Keratinocyte (primary cell): ENCODE measurements at regions not wholly inside any gene's neighbourhood (a gene's known extent, or its start where the extent isn't known, plus 50 kb on each side); places are given as distances from the start of the nearest gene placed in this dataset.

Experiments
- DNase-seq: peaks from one replicate; pipeline ENCODE4 v3.0.0-alpha.2; 2011; ENCODE audit warnings: low read depth, missing footprints, low spot score
- FAIRE-seq: peaks from 2 replicates; lab custom pipeline; 2011; peaks lifted over from hg19 to GRCh38; lab: Jason Lieb, UNC
- H2AFZ ChIP-seq: 2 replicates; pipeline ENCODE4 v1.6.0; 2012; ENCODE audit warnings: low read length, control low read depth, inconsistent platforms; ENCODE audit not compliant: control insufficient read depth
- H3K27ac ChIP-seq: 2 replicates; pipeline ENCODE4 v1.5.1; 2011; ENCODE audit warnings: low read length; ENCODE audit not compliant: control insufficient read depth, insufficient read depth
- H3K27me3 ChIP-seq: 3 replicates; pipeline ENCODE4 v1.6.0; 2011; ENCODE audit warnings: low read length; ENCODE audit not compliant: control insufficient read depth, insufficient read depth; ENCODE audit errors: extremely low read depth
- H3K36me3 ChIP-seq, 2 experiments: 2 replicates in 1 of 2; 3 replicates in 1 of 2; pipeline ENCODE4 v1.5.1; 2011; ENCODE audit warnings: low read length in 2 of 2, mild to moderate bottlenecking in 1 of 2; ENCODE audit not compliant: control insufficient read depth in 2 of 2, insufficient read depth in 2 of 2; ENCODE audit errors: extremely low read depth in 1 of 2
- H3K4me1 ChIP-seq: 3 replicates; pipeline ENCODE4 v1.5.1; 2011; ENCODE audit warnings: low read length; ENCODE audit not compliant: control insufficient read depth, insufficient read depth; ENCODE audit errors: extremely low read depth
- H3K4me2 ChIP-seq: 3 replicates; pipeline ENCODE4 v1.6.0; 2011; ENCODE audit warnings: low read depth, low read length; ENCODE audit not compliant: control insufficient read depth, insufficient read depth; ENCODE audit errors: extremely low read depth
- H3K4me3 ChIP-seq, 3 experiments: fragments of 200-600 bp in 1 of 3; sonication (generic) in 1 of 3; 2 replicates in 2 of 3; 3 replicates in 1 of 3; pipeline ENCODE4 v1.5.1; 2011 to 2016; ENCODE audit warnings: low read length in 3 of 3, mild to moderate bottlenecking in 3 of 3, control low read depth in 2 of 3, inconsistent platforms in 1 of 3, low read depth in 1 of 3, mixed read lengths in 1 of 3, mixed run types in 1 of 3, moderate library complexity in 1 of 3; ENCODE audit not compliant: control insufficient read depth in 2 of 3, insufficient read depth in 2 of 3; ENCODE audit errors: extremely low read depth in 1 of 3
- H3K79me2 ChIP-seq: 2 replicates; pipeline ENCODE4 v1.6.0; 2012; ENCODE audit warnings: low read length; ENCODE audit not compliant: control insufficient read depth, insufficient read depth
- H3K9ac ChIP-seq: 3 replicates; pipeline ENCODE4 v1.6.0; 2011; ENCODE audit warnings: low read length; ENCODE audit not compliant: control insufficient read depth, insufficient read depth; ENCODE audit errors: extremely low read depth
- H3K9me1 ChIP-seq: 3 replicates; pipeline ENCODE4 v1.6.0; 2011; ENCODE audit warnings: low read length; ENCODE audit not compliant: control insufficient read depth, insufficient read depth; ENCODE audit errors: extremely low read depth
- H3K9me3 ChIP-seq: 2 replicates; pipeline ENCODE4 v1.5.1; 2012; ENCODE audit warnings: low read depth, low read length; ENCODE audit not compliant: control insufficient read depth
- H4K20me1 ChIP-seq: 3 replicates; pipeline ENCODE4 v1.6.0; 2011; ENCODE audit warnings: low read length; ENCODE audit not compliant: control insufficient read depth, insufficient read depth; ENCODE audit errors: extremely low read depth
- EZH2 ChIP-seq: IDR thresholded peaks from one replicate; pipeline ENCODE4 v1.6.1; 2012; ENCODE audit warnings: inconsistent platforms, mild to moderate bottlenecking, low read length, moderate library complexity
- dilution Hi-C: fragments of 300-500 bp; cut with MboI; formaldehyde crosslinking; loops from one replicate; pipeline ENCODE4 v1.7.0; 2020; ENCODE audit warnings: low sequenced_read_pairs; ENCODE audit not compliant: extremely low pct_ligation_motif_present
- TF ChIP-seq, protein P1 (sequence below), 3 experiments: IDR thresholded peaks in 1 of 3; conservative IDR thresholded peaks in 1 of 3; optimal IDR thresholded peaks in 1 of 3; 2 replicates in 2 of 3; 3 replicates in 1 of 3; pipeline versions ENCODE3 to v1.5.1; 2011; ENCODE audit warnings: low read length in 3 of 3, mild to moderate bottlenecking in 3 of 3, moderate library complexity in 2 of 3, control low read depth in 1 of 3, inconsistent platforms in 1 of 3; ENCODE audit not compliant: insufficient read depth in 2 of 3; ENCODE audit errors: extremely low read depth in 1 of 3

DNA sequence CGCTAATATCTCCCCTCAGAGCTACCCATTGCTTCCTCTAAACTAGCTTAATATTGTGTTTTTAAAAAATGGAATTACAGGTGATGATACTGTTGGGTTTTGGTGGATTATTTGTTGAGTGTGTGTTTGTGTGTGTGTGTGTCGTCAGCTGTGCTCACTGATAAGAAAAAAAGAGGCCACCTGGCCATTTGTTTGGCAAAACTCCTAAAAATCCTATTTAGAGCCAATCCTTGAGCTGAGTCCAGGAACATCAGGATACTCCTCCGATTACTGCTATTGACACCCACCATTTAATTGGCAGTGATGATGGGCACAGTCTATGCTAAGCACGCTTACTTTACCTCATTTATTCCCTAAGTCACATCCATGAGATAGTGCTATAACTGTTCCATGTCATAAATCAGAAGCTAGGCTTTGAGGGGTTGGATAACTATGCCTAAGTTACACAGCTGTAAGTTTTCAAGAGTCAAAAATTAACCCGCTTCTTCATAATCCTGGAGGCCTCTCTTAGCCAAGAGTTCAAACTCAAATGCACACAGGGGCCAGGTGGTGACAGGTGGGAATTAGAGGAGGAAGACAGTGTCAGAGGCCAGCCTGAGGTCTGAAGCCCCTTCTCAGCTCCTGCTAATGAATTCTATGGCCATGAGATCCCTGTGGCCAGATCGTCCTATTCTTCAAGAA lies 1026.6 kb upstream of the TMEM132C start:
- FAIRE-seq: no peak
- TF ChIP-seq, protein P1, sequence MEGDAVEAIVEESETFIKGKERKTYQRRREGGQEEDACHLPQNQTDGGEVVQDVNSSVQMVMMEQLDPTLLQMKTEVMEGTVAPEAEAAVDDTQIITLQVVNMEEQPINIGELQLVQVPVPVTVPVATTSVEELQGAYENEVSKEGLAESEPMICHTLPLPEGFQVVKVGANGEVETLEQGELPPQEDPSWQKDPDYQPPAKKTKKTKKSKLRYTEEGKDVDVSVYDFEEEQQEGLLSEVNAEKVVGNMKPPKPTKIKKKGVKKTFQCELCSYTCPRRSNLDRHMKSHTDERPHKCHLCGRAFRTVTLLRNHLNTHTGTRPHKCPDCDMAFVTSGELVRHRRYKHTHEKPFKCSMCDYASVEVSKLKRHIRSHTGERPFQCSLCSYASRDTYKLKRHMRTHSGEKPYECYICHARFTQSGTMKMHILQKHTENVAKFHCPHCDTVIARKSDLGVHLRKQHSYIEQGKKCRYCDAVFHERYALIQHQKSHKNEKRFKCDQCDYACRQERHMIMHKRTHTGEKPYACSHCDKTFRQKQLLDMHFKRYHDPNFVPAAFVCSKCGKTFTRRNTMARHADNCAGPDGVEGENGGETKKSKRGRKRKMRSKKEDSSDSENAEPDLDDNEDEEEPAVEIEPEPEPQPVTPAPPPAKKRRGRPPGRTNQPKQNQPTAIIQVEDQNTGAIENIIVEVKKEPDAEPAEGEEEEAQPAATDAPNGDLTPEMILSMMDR (optimal IDR thresholded peaks at IDR 0.05 in 1 of 3, IDR thresholded peaks at IDR 0.05 in 1 of 3, conservative IDR thresholded peaks at IDR 0.05 in 1 of 3; ENCODE audit: extremely low read depth in 1 of 3, insufficient read depth in 2 of 3, low read length in 3 of 3): no peak
- TF ChIP-seq EZH2: no peak
- Histone ChIP-seq H3K4me1 (peaks cover 8% of the 10 kb centered on the region), H3K9ac (no peak overlapping the region), H2AFZ (no peak overlapping the region), H3K27ac (no peak overlapping the region), H3K79me2 (no peaks in the 10 kb centered on the region), H3K4me2 (no peak overlapping the region), H3K9me1 (no peaks in the 10 kb centered on the region), H3K36me3 (no peaks in the 10 kb centered on the region), H3K4me3 (no peak overlapping the region), H4K20me1 (no peaks in the 10 kb centered on the region), H3K27me3 (no peaks in the 10 kb centered on the region), H3K9me3 (no peaks in the 10 kb centered on the region)
- DNase-seq: no peak
- dilution Hi-C loops: no loop called here

DNA sequence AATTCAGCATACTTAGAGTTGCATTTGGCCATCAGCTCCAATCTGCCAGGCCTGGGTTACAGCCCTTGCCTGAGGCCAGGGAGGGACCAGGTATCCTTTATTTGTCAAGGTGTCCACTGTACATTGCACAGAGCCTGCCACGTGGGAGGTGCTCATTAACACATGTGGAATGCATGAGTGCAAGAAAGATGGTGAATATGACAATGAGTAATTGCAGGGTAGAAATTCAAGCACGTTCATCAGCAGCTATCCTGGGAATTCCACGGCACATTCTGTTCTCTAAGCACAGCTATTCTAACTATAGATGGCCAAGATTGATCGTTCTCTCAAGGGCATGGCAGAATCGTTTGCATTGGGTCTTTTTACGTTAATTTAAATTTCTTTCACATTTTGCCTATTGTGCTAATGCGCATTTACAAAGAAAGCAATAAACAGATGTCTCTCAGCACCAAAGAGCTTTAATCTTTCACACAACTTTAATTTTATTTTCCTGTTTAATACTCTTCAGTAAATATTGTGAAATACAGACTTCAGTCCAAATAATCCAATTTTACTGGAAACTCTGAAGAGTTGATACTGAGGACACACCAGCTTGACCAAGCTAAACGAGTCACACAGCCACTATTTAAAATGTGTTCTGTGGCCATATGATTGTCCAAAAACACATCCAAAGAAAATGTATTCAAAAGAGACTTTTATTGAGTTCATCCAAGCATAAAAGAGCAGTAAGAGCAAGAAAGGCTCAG lies 1025.7 kb upstream of the TMEM132C start:
- H3K27me3 ChIP-seq: no peaks in the 10 kb centered on the region
- peaks cover 8% of the 10 kb centered on the region for H3K4me1 ChIP-seq
- H3K27ac ChIP-seq: no peak overlapping the region
- FAIRE-seq (peak; percentile 64), DNase-seq (peak; percentile 60)
- no peaks in the 10 kb centered on the region for H4K20me1 ChIP-seq
- H3K79me2 ChIP-seq: no peaks in the 10 kb centered on the region
- H3K9me1 ChIP-seq: no peaks in the 10 kb centered on the region
- H3K36me3 ChIP-seq: no peaks in the 10 kb centered on the region
- no peak overlapping the region for H3K9ac ChIP-seq
- no peak overlapping the region for H2AFZ ChIP-seq
- no peak for TF ChIP-seq EZH2
- TF ChIP-seq, protein P1 (optimal IDR thresholded peaks at IDR 0.05 in 1 of 3, IDR thresholded peaks at IDR 0.05 in 1 of 3, conservative IDR thresholded peaks at IDR 0.05 in 1 of 3; ENCODE audit: extremely low read depth in 1 of 3, insufficient read depth in 2 of 3, low read length in 3 of 3): no peak
- H3K4me3 ChIP-seq: no peak overlapping the region
- no peaks in the 10 kb centered on the region for H3K9me3 ChIP-seq
- H3K4me2 ChIP-seq: no peak overlapping the region
- dilution Hi-C loops: no loop called here
